Lower leg skin (tissue), 3 donors: ENCODE measurements at regions not wholly inside any gene's neighbourhood (a gene's known extent, or its start where the extent isn't known, plus 50 kb on each side); places are given as distances from the start of the nearest gene placed in this dataset.

Experiments
- POLR2A ChIP-seq, 2 donors: fragments of 450-650 bp; IDR thresholded peaks; one replicate each; pipeline ENCODE4 v1.6.1; 2016 to 2017; ENCODE audit warnings: antibody characterized with exemption in 2 of 2, mild to moderate bottlenecking in 1 of 2, moderate library complexity in 1 of 2
- TF ChIP-seq, protein P1 (sequence below), 3 donors: fragments of 450-650 bp; IDR thresholded peaks; one replicate each; pipeline ENCODE4 v1.5.1; 2016; ENCODE audit warnings: antibody characterized with exemption in 3 of 3, mild to moderate bottlenecking in 3 of 3, moderate library complexity in 2 of 3

DNA sequence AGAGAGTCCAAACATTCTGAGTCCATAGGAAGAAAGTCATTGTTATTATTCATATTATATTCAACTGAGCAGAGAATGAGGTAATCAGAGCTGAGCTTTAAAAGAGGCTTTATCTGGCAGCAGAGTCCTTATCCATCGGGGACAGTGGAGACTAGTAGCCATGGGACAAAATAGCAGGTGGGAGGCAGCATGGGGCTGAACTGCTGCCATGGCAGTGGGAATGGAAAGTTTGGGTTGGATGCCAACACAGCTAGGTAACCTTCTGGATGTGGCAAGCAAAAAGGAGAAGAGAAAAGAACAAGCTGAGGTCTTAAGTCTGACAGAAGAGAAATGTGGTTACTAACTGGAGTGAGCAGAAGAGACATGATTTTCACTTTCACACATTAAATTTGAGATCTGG is 71.0 kb upstream of the CDKN3 start:
- no peak for TF ChIP-seq POLR2A (IDR thresholded peaks at IDR 0.05)
- TF ChIP-seq, protein P1, sequence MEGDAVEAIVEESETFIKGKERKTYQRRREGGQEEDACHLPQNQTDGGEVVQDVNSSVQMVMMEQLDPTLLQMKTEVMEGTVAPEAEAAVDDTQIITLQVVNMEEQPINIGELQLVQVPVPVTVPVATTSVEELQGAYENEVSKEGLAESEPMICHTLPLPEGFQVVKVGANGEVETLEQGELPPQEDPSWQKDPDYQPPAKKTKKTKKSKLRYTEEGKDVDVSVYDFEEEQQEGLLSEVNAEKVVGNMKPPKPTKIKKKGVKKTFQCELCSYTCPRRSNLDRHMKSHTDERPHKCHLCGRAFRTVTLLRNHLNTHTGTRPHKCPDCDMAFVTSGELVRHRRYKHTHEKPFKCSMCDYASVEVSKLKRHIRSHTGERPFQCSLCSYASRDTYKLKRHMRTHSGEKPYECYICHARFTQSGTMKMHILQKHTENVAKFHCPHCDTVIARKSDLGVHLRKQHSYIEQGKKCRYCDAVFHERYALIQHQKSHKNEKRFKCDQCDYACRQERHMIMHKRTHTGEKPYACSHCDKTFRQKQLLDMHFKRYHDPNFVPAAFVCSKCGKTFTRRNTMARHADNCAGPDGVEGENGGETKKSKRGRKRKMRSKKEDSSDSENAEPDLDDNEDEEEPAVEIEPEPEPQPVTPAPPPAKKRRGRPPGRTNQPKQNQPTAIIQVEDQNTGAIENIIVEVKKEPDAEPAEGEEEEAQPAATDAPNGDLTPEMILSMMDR (IDR thresholded peaks at IDR 0.05), result no peak
